Fibroblast of lung (primary cell): ENCODE measurements at regions not wholly inside any gene's neighbourhood (a gene's known extent, or its start where the extent isn't known, plus 50 kb on each side); places are given as distances from the start of the nearest gene placed in this dataset.

Source experiments
- DNase-seq, 2 donors: peaks; one replicate each; pipeline versions ENCODE4 v3.0.0 to v3.0.0-alpha.2; 2010; ENCODE audit warnings: low read depth in 2 of 2
- H2AFZ ChIP-seq: 2 replicates; pipeline ENCODE4 v1.5.1; 2012; ENCODE audit warnings: low read length, control low read depth, inconsistent platforms
- H3K27ac ChIP-seq: 2 replicates; pipeline ENCODE4 v1.5.1; 2011; ENCODE audit warnings: low read length, control low read depth; ENCODE audit not compliant: insufficient read depth
- H3K27me3 ChIP-seq: 2 replicates; pipeline ENCODE4 v1.5.1; 2011; ENCODE audit warnings: mild to moderate bottlenecking, low read length; ENCODE audit not compliant: control insufficient read depth, insufficient read depth
- H3K36me3 ChIP-seq: 2 replicates; pipeline ENCODE4 v1.5.1; 2011; ENCODE audit warnings: low read length; ENCODE audit not compliant: control insufficient read depth, insufficient read depth
- H3K4me1 ChIP-seq: 2 replicates; pipeline ENCODE4 v1.5.1; 2011; ENCODE audit warnings: low read length; ENCODE audit not compliant: control insufficient read depth, insufficient read depth; ENCODE audit errors: extremely low read depth
- H3K4me2 ChIP-seq: 2 replicates; pipeline ENCODE4 v1.5.1; 2011; ENCODE audit warnings: low read length, control low read depth; ENCODE audit not compliant: insufficient read depth; ENCODE audit errors: extremely low read depth
- H3K4me3 ChIP-seq, 4 experiments: fragments of 200-600 bp in 1 of 4; sonication (generic) in 1 of 4; replicated peaks in 1 of 4; 2 replicates each; pipeline ENCODE4 v1.5.1; 2011 to 2016; ENCODE audit warnings: low read length in 4 of 4, low read depth in 3 of 4, mild to moderate bottlenecking in 3 of 4, control low read depth in 2 of 4, inconsistent platforms in 1 of 4, mixed read lengths in 1 of 4; ENCODE audit not compliant: insufficient read depth in 1 of 4; ENCODE audit errors: control extremely low read depth in 1 of 4
- H3K79me2 ChIP-seq: 2 replicates; pipeline ENCODE4 v1.5.1; 2012; ENCODE audit warnings: mild to moderate bottlenecking, low read length, inconsistent platforms; ENCODE audit not compliant: control insufficient read depth, insufficient read depth
- H3K9ac ChIP-seq: 2 replicates; pipeline ENCODE4 v1.5.1; 2011; ENCODE audit warnings: mild to moderate bottlenecking, low read length, control low read depth; ENCODE audit not compliant: insufficient read depth
- H3K9me3 ChIP-seq: 2 replicates; pipeline ENCODE4 v1.5.1; 2012; ENCODE audit warnings: low read depth, low read length; ENCODE audit not compliant: control insufficient read depth, insufficient read depth
- H4K20me1 ChIP-seq: 2 replicates; pipeline ENCODE4 v1.5.1; 2011; ENCODE audit warnings: low read length; ENCODE audit not compliant: control insufficient read depth, insufficient read depth; ENCODE audit errors: extremely low read depth
- EZH2 ChIP-seq: IDR thresholded peaks from 2 replicates; pipeline ENCODE4 v1.5.1; 2012; ENCODE audit warnings: low read length, control low read depth, mild to moderate bottlenecking; ENCODE audit errors: missing control alignments
- TF ChIP-seq, protein P1 (sequence below), 2 donors: IDR thresholded peaks in 1 of 2; conservative IDR thresholded peaks in 1 of 2; 1 replicate in 1 of 2; 2 replicates in 1 of 2; pipeline ENCODE4 v1.5.1; 2011 to 2012; ENCODE audit warnings: low read length in 2 of 2, control low read depth in 1 of 2, inconsistent platforms in 1 of 2, low read depth in 1 of 2, mild to moderate bottlenecking in 1 of 2

GRCh38 chr3:72388117-72388516, 460.1 kb downstream of the SHQ1 start:
- TF ChIP-seq EZH2: no peak
- TF ChIP-seq, protein P1, sequence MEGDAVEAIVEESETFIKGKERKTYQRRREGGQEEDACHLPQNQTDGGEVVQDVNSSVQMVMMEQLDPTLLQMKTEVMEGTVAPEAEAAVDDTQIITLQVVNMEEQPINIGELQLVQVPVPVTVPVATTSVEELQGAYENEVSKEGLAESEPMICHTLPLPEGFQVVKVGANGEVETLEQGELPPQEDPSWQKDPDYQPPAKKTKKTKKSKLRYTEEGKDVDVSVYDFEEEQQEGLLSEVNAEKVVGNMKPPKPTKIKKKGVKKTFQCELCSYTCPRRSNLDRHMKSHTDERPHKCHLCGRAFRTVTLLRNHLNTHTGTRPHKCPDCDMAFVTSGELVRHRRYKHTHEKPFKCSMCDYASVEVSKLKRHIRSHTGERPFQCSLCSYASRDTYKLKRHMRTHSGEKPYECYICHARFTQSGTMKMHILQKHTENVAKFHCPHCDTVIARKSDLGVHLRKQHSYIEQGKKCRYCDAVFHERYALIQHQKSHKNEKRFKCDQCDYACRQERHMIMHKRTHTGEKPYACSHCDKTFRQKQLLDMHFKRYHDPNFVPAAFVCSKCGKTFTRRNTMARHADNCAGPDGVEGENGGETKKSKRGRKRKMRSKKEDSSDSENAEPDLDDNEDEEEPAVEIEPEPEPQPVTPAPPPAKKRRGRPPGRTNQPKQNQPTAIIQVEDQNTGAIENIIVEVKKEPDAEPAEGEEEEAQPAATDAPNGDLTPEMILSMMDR (conservative IDR thresholded peaks at IDR 0.05 in 1 of 2, IDR thresholded peaks at IDR 0.05 in 1 of 2; ENCODE audit: low read depth in 1 of 2, low read length in 2 of 2): no peak
- DNase-seq: no peak
- Histone ChIP-seq H2AFZ (no peak overlapping the region), H3K36me3 (no peaks in the 10 kb centered on the region), H3K4me3 (no peak overlapping the region), H3K9ac (no peak overlapping the region), H3K4me2 (no peak overlapping the region), H3K4me1 (no peaks in the 10 kb centered on the region), H3K27me3 (no peaks in the 10 kb centered on the region), H3K27ac (no peak overlapping the region), H4K20me1 (peaks cover 4% of the 10 kb centered on the region), H3K9me3 (no peaks in the 10 kb centered on the region), H3K79me2 (peaks cover 22% of the 10 kb centered on the region)

DNA sequence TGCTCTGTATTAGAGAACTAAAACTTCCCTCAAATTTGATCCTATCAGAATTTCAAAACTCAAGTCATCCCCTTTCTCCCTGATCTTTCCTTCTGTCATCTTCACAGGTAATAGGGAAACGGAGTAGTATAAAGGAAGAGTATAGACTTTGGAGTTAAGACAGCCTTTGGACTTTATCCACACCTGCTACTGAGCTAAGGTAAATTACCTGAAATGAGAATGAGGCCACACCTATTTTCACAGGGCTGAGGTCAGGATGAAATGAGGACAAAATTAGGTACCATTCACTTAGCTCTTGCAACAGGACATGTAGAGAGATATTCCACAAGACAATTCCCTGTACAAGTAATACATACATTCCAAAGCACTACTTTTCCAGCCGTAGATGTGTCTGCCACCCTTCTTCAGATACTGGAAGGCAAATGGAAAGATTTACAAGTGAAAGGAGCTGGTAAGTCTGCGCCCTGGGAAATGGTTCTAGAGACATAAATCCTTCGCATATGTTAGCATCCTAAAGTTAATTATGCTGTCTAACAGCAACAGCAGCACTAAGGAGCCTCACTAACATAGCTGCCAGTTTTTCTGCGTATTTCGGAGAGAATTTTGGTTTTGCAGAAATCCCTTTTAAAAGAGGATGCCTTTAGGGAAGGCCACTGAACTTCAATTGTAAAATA, 461.8 kb downstream of the SHQ1 start:
- H3K27me3 ChIP-seq: no peaks in the 10 kb centered on the region
- no peaks in the 10 kb centered on the region for H3K36me3 ChIP-seq
- no peak overlapping the region for H3K9ac ChIP-seq
- peaks cover 4% of the 10 kb centered on the region for H4K20me1 ChIP-seq
- H3K79me2 ChIP-seq: peaks cover 26% of the 10 kb centered on the region
- TF ChIP-seq, protein P1 (conservative IDR thresholded peaks at IDR 0.05 in 1 of 2, IDR thresholded peaks at IDR 0.05 in 1 of 2; ENCODE audit: low read depth in 1 of 2, low read length in 2 of 2): no peak
- TF ChIP-seq EZH2: no peak
- no peak for DNase-seq
- H3K4me3 ChIP-seq: no peak overlapping the region
- no peak overlapping the region for H3K27ac ChIP-seq
- H3K4me2 ChIP-seq: no peak overlapping the region
- H3K4me1 ChIP-seq: no peaks in the 10 kb centered on the region
- H3K9me3 ChIP-seq: no peaks in the 10 kb centered on the region
- H2AFZ ChIP-seq: no peak overlapping the region

DNA sequence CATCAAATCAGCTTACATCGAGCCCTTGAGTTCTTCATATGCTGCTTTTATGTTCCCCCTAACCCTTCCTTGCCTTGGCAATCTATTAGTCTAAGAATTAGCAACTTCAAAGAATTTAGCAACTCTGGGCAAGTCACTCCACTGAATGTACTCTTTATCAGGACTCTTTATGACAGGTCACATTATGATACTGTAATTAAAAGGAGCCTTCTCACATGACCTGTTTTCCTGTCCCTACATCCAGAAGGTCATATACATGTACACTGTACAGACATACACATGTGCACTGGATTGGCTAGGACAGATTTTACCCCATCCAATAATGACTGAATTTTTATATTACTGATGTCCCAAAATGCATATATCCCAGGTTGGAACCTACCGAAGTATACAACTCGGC, 463.1 kb downstream of the SHQ1 start:
- no peak overlapping the region for H3K9ac ChIP-seq
- no peaks in the 10 kb centered on the region for H3K4me1 ChIP-seq
- no peaks in the 10 kb centered on the region for H3K36me3 ChIP-seq

More for the DNA sequence above, 463.1 kb downstream of the SHQ1 start:
- Histone ChIP-seq H4K20me1 (peaks cover 4% of the 10 kb centered on the region), H3K27ac (no peak overlapping the region), H3K79me2 (peaks cover 30% of the 10 kb centered on the region), H3K4me3 (no peak overlapping the region), H3K9me3 (no peaks in the 10 kb centered on the region), H2AFZ (no peak overlapping the region), H3K27me3 (no peaks in the 10 kb centered on the region), H3K4me2 (no peak overlapping the region)
- TF ChIP-seq, protein P1 (conservative IDR thresholded peaks at IDR 0.05 in 1 of 2, IDR thresholded peaks at IDR 0.05 in 1 of 2; ENCODE audit: low read depth in 1 of 2, low read length in 2 of 2): no peak
- TF ChIP-seq EZH2: no peak
- DNase-seq: no peak
